NCI-H446 treated with DMSO at 0.1 percent for 48 hours (cell line): ENCODE measurements at regions not wholly inside any gene's neighbourhood (a gene's known extent, or its start where the extent isn't known, plus 50 kb on each side); places are given as distances from the start of the nearest gene placed in this dataset.
A peak's percentile ranks its signal among the peaks of the same experiment; 100 is the strongest.
"Not testable (repeated sequence)": the region's sequence is repeated elsewhere in the genome, so short reads cannot be mapped to it uniquely, and the experiment has no call there.

ENCODE experiments used
- DNase-seq: peaks from one replicate; lab custom pipeline; 2025; lab: John Stamatoyannopoulos, UW

- no peak for DNase-seq
These were observed 49.7 kb downstream of the SIPA1L2 start for GRCh38 chr1:232579958-232580941.

GRCh38 chr1:232579466-232579865, 50.5 kb downstream of the SIPA1L2 start:
- no peak for DNase-seq

GRCh38 chr1:232578651-232579195, 51.2 kb downstream of the SIPA1L2 start:
- no peak for DNase-seq

GRCh38 chr1:232577772-232578171, 52.2 kb downstream of the SIPA1L2 start:
- DNase-seq, result no peak

- DNase-seq, result no peak
These were observed 53.4 kb downstream of the SIPA1L2 start for GRCh38 chr1:232576537-232576936.

- DNase-seq, result no peak
These were observed 54.2 kb downstream of the SIPA1L2 start for GRCh38 chr1:232575763-232576040.

- DNase-seq, result peak; percentile 66
These were observed 54.8 kb downstream of the SIPA1L2 start for GRCh38 chr1:232574889-232575762.

- DNase-seq, result no peak
These were observed 55.9 kb downstream of the SIPA1L2 start for GRCh38 chr1:232574077-232574476.

- DNase-seq, result no peak
These were observed 58.4 kb downstream of the SIPA1L2 start for GRCh38 chr1:232571523-232571922.

GRCh38 chr1:232570007-232570406, 59.9 kb downstream of the SIPA1L2 start:
- DNase-seq, result peak; percentile 22

- DNase-seq, result not testable (repeated sequence)
These were observed 60.4 kb downstream of the SIPA1L2 start for GRCh38 chr1:232569554-232569921.

- peak; percentile 43 for DNase-seq
These were observed 60.9 kb downstream of the SIPA1L2 start for GRCh38 chr1:232568906-232569553.

- peak; percentile 25 for DNase-seq
These were observed 61.5 kb downstream of the SIPA1L2 start for GRCh38 chr1:232568331-232568852.

GRCh38 chr1:232566093-232566492, 63.8 kb downstream of the SIPA1L2 start:
- no peak for DNase-seq

GRCh38 chr1:232562855-232563510, 67.0 kb downstream of the SIPA1L2 start:
- DNase-seq, result no peak

GRCh38 chr1:232561381-232561780, 68.6 kb downstream of the SIPA1L2 start:
- DNase-seq, result no peak

GRCh38 chr1:232560940-232561339, 69.0 kb downstream of the SIPA1L2 start:
- DNase-seq, result no peak

GRCh38 chr1:232558954-232559353, 71.0 kb downstream of the SIPA1L2 start:
- DNase-seq, result no peak

- DNase-seq, result no peak
These were observed 72.3 kb downstream of the SIPA1L2 start for GRCh38 chr1:232557502-232558191.

GRCh38 chr1:232557096-232557495, 72.8 kb downstream of the SIPA1L2 start:
- no peak for DNase-seq

GRCh38 chr1:232556351-232556750, 73.6 kb downstream of the SIPA1L2 start:
- DNase-seq, result no peak
